GM21717 (cell line): ENCODE measurements at regions not wholly inside any gene's neighbourhood (a gene's known extent, or its start where the extent isn't known, plus 50 kb on each side); places are given as distances from the start of the nearest gene placed in this dataset.

Experiments
- ATAC-seq: cut with Tn5 transposase; IDR thresholded peaks from one replicate; pipeline ENCODE4 v1.9.1; 2021; ENCODE audit warnings: mild to moderate bottlenecking, moderate library complexity; ENCODE audit not compliant: unreplicated experiment

DNA sequence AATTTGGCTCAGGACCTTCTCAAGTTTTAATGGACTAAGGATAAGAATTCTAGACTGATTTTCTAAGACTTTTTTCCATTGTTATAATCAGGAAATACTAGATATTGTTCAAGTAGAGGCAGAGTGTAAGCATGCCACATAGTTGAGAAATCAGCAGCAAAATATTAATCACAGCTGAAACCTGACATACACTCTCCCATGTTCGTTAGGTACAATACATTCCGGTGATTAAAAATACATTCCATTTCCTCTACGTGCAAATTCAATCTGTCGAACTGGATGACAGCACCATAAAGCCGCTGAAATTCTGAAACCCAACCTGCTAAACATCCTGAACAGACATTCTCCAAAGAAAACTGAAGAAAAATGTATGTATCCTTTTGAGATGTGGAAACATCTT is 587.6 kb upstream of the DIPK2B start:
- no peak for ATAC-seq

DNA sequence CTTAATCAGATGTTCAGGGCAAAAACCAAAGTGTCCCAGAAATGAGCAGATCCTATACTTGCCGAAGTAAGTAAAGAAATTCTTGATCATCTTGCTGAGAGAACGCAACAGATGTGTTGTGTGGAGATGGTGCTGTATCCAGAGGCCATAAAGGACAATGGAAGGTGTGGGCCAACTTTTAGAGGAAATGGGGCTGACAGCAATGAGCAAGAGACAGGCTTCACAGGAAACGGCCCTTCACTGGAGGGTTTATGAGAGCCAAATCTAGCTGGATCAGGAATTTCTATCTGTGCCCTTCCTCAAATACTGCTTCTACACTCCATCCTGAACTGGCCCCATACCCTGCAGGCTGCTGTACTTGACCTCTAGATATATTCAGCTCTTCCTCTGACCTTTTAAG is 583.9 kb upstream of the DIPK2B start:
- ATAC-seq, result no peak

GRCh38 chrX:45783002-45783401 is 582.3 kb upstream of the DIPK2B start:
- ATAC-seq, result no peak

DNA sequence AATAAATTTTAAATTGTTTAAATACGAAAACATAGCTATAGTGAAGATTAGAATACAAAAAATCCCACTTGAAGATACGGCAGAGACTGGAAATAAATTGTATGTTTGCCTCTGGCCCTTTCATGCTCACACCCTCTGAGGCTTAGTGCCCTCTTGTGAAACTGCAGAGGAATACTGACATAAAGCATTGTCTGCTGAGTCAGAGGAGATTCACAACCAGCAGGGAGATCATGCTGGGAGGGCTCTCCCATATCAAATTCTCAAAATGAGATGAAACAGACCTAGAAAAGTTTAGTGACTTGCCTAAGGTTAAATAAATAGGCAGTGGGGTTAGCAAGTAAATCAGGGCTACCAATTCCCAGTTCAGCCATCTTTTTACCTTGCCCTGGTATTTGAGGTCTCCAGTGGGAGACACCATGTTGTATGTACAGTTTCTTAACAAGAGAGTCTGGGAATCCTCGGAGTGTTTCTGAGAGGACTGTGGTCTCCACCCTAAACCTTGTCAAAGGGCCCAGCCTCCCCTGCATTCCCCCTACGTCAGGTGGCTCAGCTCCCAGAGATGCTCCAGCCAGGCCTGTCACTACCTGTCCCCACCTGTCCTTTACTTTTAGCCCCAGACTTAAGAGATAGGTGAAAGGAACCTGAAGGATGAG is 581.4 kb upstream of the DIPK2B start:
- ATAC-seq, result no peak

GRCh38 chrX:45778616-45779015 is 577.9 kb upstream of the DIPK2B start:
- no peak for ATAC-seq

GRCh38 chrX:45777366-45777765 is 576.7 kb upstream of the DIPK2B start:
- no peak for ATAC-seq

- no peak for ATAC-seq
Observed at GRCh38 chrX:45775468-45775867, 574.8 kb upstream of the DIPK2B start.

- no peak for ATAC-seq
Observed at GRCh38 chrX:45774961-45775360, 574.3 kb upstream of the DIPK2B start.

DNA sequence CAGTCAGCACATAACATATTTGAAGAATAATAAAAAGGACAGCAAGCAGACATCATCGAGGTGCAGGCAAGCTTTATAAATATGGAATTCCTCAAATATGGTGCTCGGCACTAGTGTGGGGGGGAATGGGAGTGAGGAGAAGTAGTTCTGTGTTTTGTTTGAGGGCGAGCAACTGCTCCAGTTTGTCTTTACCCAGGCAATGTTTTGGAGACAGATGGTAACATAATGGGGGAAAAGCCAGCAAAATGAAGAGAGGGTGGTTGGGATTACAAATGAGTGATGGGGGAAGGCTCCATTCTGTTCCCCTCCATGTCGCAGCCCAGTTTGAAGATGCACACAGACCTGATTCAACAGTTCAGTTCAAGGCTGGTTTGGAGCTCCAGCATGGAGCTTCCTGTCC is 572.9 kb upstream of the DIPK2B start:
- no peak for ATAC-seq

GRCh38 chrX:45771560-45772340 is 571.1 kb upstream of the DIPK2B start:
- peak; percentile 63 for ATAC-seq

DNA sequence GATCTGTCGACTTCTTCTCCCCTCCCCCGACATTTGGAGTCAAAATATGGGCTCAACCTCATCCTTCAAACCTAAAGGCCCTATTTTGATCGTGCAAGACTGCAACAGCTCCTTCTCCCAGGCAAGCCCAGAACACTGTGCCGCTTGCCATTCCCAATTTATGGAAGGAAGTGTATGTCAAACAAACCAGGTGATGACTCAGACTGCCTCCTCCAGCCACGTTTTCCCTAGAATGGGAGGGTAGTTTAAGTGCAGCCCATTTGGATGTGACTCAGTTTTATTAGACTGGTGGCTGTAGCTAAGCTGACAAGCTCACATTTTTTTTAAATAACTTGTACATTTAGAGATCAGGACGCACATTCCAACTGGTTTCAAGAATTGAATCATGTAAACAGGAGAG is 570.4 kb upstream of the DIPK2B start:
- ATAC-seq, result no peak

- ATAC-seq, result peak; percentile 75
Observed at GRCh38 chrX:45769761-45770582, 569.3 kb upstream of the DIPK2B start.

GRCh38 chrX:45768666-45769236 is 568.1 kb upstream of the DIPK2B start:
- no peak for ATAC-seq

GRCh38 chrX:45766981-45767501 is 566.4 kb upstream of the DIPK2B start:
- no peak for ATAC-seq

DNA sequence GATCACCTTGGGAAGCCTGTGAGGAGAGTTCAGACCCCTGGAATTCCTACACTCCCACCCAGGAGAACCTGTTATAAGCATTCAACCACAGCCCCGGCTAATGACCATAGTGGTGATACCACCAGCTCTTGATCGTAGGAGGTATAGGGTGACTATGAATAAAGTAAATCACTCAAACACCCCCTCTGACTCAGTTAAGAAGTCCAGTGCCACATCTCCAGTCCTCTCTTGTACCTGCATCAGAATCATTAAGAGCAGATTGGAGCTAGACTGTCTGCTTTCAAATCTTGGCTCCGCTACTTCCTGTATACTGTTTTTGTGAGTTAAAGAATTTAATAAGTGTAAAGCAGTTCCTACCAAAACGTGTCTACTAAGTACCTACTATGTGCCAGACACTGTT is 565.1 kb upstream of the DIPK2B start:
- no peak for ATAC-seq

- no peak for ATAC-seq
Observed at GRCh38 chrX:45765281-45765680, 564.6 kb upstream of the DIPK2B start.

- peak; percentile 39 for ATAC-seq
Observed at GRCh38 chrX:45762699-45763647, 562.3 kb upstream of the DIPK2B start.

DNA sequence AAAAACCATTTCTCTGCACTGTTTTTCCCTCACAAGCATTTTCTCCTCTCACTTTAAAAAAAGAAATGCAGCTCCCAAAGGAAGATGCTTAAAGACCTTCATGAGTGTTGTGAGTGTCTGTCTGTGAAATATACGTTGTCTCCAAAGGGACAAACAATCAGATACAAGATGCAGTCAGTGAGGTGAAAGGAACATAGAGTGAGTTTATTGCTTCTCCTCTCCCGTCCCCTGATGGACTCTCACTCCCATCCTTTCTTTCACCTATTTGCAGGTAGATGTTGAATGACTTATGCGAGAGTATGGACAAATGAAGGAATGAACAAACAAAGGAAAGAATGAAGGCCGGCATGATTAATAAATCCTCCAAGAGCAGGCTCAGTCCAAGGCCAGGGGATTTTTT is 561.2 kb upstream of the DIPK2B start:
- no peak for ATAC-seq

GRCh38 chrX:45760187-45760742 is 559.6 kb upstream of the DIPK2B start:
- ATAC-seq, result no peak
